ENCODE measurements at regions not wholly inside any gene's neighbourhood (a gene's known extent, or its start where the extent isn't known, plus 50 kb on each side); places are given as distances from the start of the nearest gene placed in this dataset.
"Not testable (repeated sequence)": the region's sequence is repeated elsewhere in the genome, so short reads cannot be mapped to it uniquely, and the experiment has no call there.

DNA sequence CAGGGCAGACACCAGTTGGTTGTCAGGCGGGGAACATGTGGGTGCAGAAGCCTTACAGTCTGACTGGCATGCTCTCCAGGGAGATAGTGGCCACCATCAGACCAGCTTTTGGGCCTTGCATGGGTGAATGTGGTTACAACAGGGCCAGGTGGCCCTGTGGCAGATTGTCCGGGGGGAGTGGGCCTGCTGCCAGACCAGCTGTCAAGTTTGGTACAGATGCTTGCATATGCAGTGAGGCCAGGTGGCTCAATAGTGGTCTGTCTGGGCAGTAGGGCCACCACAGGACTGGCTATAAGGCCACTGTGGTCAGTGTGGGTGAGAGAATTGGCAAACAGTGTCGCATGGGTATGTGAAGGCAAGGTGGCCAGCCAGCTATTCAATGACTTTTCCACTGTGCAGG lies 148.7 kb downstream of the FAM174A start:
- Mint-ChIP-seq H3K4me1 (ENCODE audit: low read depth, unreplicated experiment) (no peaks in the 10 kb centered on the region), H3K9me3 (ENCODE audit: unreplicated experiment) (peaks cover 28% of the 10 kb centered on the region), H3K27me3 (ENCODE audit: insufficient read depth, unreplicated experiment) (no peaks in the 10 kb centered on the region), H3K27ac (ENCODE audit: unreplicated experiment) (no peak overlapping the region), H3K4me3 (ENCODE audit: unreplicated experiment) (no peak overlapping the region), H3K36me3 (ENCODE audit: insufficient read depth, unreplicated experiment) (no peaks in the 10 kb centered on the region)
- Histone ChIP-seq H3K9me3 (peaks cover 4% of the 10 kb centered on the region; the same call in 1 of the 2 replicates), H3K27me3 (replicated peaks; ENCODE audit: control insufficient read depth, insufficient read depth, low read length) (no peaks in the 10 kb centered on the region), H3K4me1 (no peaks in the 10 kb centered on the region), H3K4me3 (ENCODE audit: low read depth, low read length) (no peak overlapping the region), H3K36me3 (ENCODE audit: control insufficient read depth, insufficient read depth, low read length) (no peaks in the 10 kb centered on the region)
- TF ChIP-seq, protein P1, sequence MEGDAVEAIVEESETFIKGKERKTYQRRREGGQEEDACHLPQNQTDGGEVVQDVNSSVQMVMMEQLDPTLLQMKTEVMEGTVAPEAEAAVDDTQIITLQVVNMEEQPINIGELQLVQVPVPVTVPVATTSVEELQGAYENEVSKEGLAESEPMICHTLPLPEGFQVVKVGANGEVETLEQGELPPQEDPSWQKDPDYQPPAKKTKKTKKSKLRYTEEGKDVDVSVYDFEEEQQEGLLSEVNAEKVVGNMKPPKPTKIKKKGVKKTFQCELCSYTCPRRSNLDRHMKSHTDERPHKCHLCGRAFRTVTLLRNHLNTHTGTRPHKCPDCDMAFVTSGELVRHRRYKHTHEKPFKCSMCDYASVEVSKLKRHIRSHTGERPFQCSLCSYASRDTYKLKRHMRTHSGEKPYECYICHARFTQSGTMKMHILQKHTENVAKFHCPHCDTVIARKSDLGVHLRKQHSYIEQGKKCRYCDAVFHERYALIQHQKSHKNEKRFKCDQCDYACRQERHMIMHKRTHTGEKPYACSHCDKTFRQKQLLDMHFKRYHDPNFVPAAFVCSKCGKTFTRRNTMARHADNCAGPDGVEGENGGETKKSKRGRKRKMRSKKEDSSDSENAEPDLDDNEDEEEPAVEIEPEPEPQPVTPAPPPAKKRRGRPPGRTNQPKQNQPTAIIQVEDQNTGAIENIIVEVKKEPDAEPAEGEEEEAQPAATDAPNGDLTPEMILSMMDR (IDR thresholded peaks at IDR 0.05; ENCODE audit: insufficient read depth in 1 of 2, low read depth in 1 of 2, low read length in 1 of 2, severe bottlenecking in 1 of 2, unreplicated experiment in 1 of 2): no peak
- CTCF ChIA-PET: no interaction called here
- no TSS peak for BruUV-seq (replicated peaks)
- intact Hi-C loops (cut with micrococcal nuclease; ENCODE audit: unreplicated experiment): no loop called here
- DNase-seq: no peak
- POLR2A ChIA-PET: no interaction called here

DNA sequence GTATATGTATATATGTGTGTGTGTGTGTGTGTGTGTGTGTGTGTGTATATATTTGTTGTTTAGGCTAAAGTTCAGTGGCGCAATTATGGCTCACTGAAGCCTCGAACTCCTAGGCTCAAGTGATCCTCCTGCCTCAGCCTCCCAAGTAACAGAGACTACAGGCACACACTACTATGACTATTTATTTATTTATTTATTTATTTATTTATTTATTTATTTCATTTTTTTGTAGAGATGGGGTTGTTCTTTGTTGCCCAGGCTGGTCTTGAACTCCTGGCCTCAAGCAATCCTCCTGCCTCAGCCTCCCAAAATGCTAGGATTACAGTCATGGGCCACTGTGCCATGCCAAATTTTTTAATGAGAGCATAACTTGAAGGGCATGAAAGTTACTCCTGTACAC lies 149.9 kb downstream of the FAM174A start:
- H3K36me3 Mint-ChIP-seq (ENCODE audit: insufficient read depth, unreplicated experiment); H3K27me3 Mint-ChIP-seq (ENCODE audit: insufficient read depth, unreplicated experiment); DNase-seq; H3K4me3 ChIP-seq (ENCODE audit: low read depth, low read length); H3K36me3 ChIP-seq (ENCODE audit: control insufficient read depth, insufficient read depth, low read length); CTCF ChIA-PET; BruUV-seq (replicated peaks); H3K4me1 Mint-ChIP-seq (ENCODE audit: low read depth, unreplicated experiment); POLR2A ChIA-PET; H3K27me3 ChIP-seq (replicated peaks; ENCODE audit: control insufficient read depth, insufficient read depth, low read length); H3K27ac Mint-ChIP-seq (ENCODE audit: unreplicated experiment); intact Hi-C loops (cut with micrococcal nuclease; ENCODE audit: unreplicated experiment); H3K9me3 ChIP-seq; H3K4me3 Mint-ChIP-seq (ENCODE audit: unreplicated experiment); H3K4me1 ChIP-seq: not testable (repeated sequence)
- peaks cover 28% of the 10 kb centered on the region for H3K9me3 Mint-ChIP-seq (ENCODE audit: unreplicated experiment)

DNA sequence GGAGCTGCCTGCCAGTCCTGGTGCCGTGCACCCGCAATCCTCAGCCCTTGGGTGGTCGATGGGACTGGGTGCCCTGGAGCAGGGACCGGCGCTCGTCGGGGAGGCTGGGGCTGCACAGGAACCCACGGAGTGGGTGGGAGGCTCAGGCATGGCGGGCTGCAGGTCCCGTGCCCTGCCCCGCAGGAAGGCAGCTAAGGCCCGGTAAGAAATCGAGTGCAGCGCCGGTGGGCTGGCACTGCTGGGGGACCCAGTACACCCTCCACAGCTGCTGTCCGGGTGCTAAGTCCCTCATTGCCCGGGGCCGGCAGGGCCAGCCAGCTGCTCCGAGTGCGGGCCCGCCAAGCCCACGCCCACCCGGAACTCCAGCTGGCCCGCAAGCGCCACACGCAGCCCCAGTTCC lies 153.7 kb downstream of the FAM174A start:
- H3K27me3 ChIP-seq (replicated peaks; ENCODE audit: control insufficient read depth, insufficient read depth, low read length); H3K36me3 Mint-ChIP-seq (ENCODE audit: insufficient read depth, unreplicated experiment); H3K4me3 ChIP-seq (ENCODE audit: low read depth, low read length); H3K9me3 Mint-ChIP-seq (ENCODE audit: unreplicated experiment); H3K4me3 Mint-ChIP-seq (ENCODE audit: unreplicated experiment); POLR2A ChIA-PET; H3K9me3 ChIP-seq; H3K27me3 Mint-ChIP-seq (ENCODE audit: insufficient read depth, unreplicated experiment); H3K4me1 Mint-ChIP-seq (ENCODE audit: low read depth, unreplicated experiment); BruUV-seq (replicated peaks); CTCF ChIA-PET; H3K36me3 ChIP-seq (ENCODE audit: control insufficient read depth, insufficient read depth, low read length); intact Hi-C loops (cut with micrococcal nuclease; ENCODE audit: unreplicated experiment); H3K27ac Mint-ChIP-seq (ENCODE audit: unreplicated experiment); DNase-seq: not testable (repeated sequence)
- H3K4me1 ChIP-seq: peaks cover 15% of the 10 kb centered on the region

DNA sequence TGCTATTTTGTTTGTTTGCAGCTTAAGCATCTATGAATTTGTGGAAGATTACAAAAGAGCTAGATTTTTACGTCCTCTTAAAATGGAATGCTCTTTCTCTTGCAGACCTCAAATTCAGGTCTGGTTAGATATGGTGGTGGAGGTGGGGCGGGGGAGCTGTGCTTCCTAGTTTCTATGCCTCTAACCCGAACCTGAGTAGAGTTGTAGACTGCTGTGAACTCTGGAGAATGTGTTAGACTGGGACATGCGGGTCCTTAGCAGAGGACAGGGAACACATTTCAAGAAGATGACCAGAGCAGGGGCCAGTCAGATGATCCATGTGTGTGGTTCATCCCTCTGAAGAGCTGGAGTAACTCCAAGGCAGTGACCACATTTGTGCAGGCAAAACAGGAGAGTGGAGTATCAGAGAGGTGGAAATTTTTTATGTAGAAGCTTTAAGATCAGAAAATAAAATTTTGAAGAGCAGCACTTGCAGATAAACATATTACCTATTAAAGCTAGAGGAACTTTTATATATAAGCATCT lies 154.9 kb downstream of the FAM174A start:
- Histone ChIP-seq H3K9me3 (no peaks in the 10 kb centered on the region), H3K4me1 (peaks cover 15% of the 10 kb centered on the region), H3K4me3 (ENCODE audit: low read depth, low read length) (no peak overlapping the region), H3K27me3 (replicated peaks; ENCODE audit: control insufficient read depth, insufficient read depth, low read length) (no peaks in the 10 kb centered on the region), H3K36me3 (ENCODE audit: control insufficient read depth, insufficient read depth, low read length) (no peaks in the 10 kb centered on the region)
- no peak overlapping the region for H3K27ac Mint-ChIP-seq (ENCODE audit: unreplicated experiment)
- DNase-seq: no peak
- no peaks in the 10 kb centered on the region for H3K27me3 Mint-ChIP-seq (ENCODE audit: insufficient read depth, unreplicated experiment)
- no peaks in the 10 kb centered on the region for H3K9me3 Mint-ChIP-seq (ENCODE audit: unreplicated experiment)
- ChIA-PET POLR2A (no interaction called here), CTCF (no interaction called here)
- TF ChIP-seq, protein P1 (IDR thresholded peaks at IDR 0.05; ENCODE audit: insufficient read depth in 1 of 2, low read depth in 1 of 2, low read length in 1 of 2, severe bottlenecking in 1 of 2, unreplicated experiment in 1 of 2): no peak
- H3K4me3 Mint-ChIP-seq (ENCODE audit: unreplicated experiment): no peak overlapping the region
- H3K4me1 Mint-ChIP-seq (ENCODE audit: low read depth, unreplicated experiment): peaks cover 5% of the 10 kb centered on the region
- BruUV-seq (replicated peaks): no TSS peak
- no peaks in the 10 kb centered on the region for H3K36me3 Mint-ChIP-seq (ENCODE audit: insufficient read depth, unreplicated experiment)
- intact Hi-C loops (cut with micrococcal nuclease; ENCODE audit: unreplicated experiment): no loop called here
